Endodermal cell (in vitro differentiated cells): ENCODE measurements at regions not wholly inside any gene's neighbourhood (a gene's known extent, or its start where the extent isn't known, plus 50 kb on each side); places are given as distances from the start of the nearest gene placed in this dataset.

Experiments
- DNase-seq: peaks from one replicate; pipeline ENCODE4 v3.0.0-alpha.2; 2017
- H3K27ac ChIP-seq: 2 replicates; pipeline ENCODE4 v1.5.1; 2013; ENCODE audit warnings: mild to moderate bottlenecking, low read depth, low read length, moderate library complexity
- H3K27me3 ChIP-seq: 2 replicates; pipeline ENCODE4 v1.6.1; 2013; ENCODE audit warnings: mild to moderate bottlenecking, low read length, moderate library complexity; ENCODE audit not compliant: insufficient read depth, control insufficient read depth, poor library complexity, severe bottlenecking
- H3K36me3 ChIP-seq: 2 replicates; pipeline ENCODE4 v1.7.0; 2013; ENCODE audit warnings: mild to moderate bottlenecking, low read length, moderate library complexity; ENCODE audit not compliant: control insufficient read depth, insufficient read depth
- H3K4me1 ChIP-seq: one replicate; pipeline ENCODE4 v1.7.0; 2013; ENCODE audit warnings: low read length; ENCODE audit not compliant: control insufficient read depth, insufficient read depth
- H3K4me3 ChIP-seq: 2 replicates; pipeline ENCODE4 v1.5.1; 2013; ENCODE audit warnings: mild to moderate bottlenecking, low read length, moderate library complexity
- H3K9ac ChIP-seq: 2 replicates; pipeline ENCODE4 v1.6.1; 2013; ENCODE audit warnings: mild to moderate bottlenecking, low read length, moderate library complexity; ENCODE audit not compliant: poor library complexity, severe bottlenecking; ENCODE audit errors: extremely low read depth
- H3K9me3 ChIP-seq: 2 replicates; pipeline ENCODE4 v1.6.1; 2013; ENCODE audit warnings: mild to moderate bottlenecking, low read length, moderate library complexity; ENCODE audit not compliant: control insufficient read depth
- H3K27ac Mint-ChIP-seq: 2 replicates; pipeline ENCODE4 v1.8.0; 2020; ENCODE audit warnings: mixed read lengths
- H3K27me3 Mint-ChIP-seq: 2 replicates; pipeline ENCODE4 v1.8.0; 2021; ENCODE audit warnings: mild to moderate bottlenecking, mixed read lengths; ENCODE audit not compliant: insufficient read depth
- H3K36me3 Mint-ChIP-seq: 2 replicates; pipeline ENCODE4 v1.8.0; 2020; ENCODE audit warnings: low read depth, mixed read lengths
- H3K4me1 Mint-ChIP-seq: 2 replicates; pipeline ENCODE4 v1.8.0; 2020; ENCODE audit warnings: mixed read lengths
- H3K4me3 Mint-ChIP-seq: 2 replicates; pipeline ENCODE4 v1.8.0; 2020; ENCODE audit warnings: mild to moderate bottlenecking, moderate library complexity, mixed read lengths
- H3K9me3 Mint-ChIP-seq: 2 replicates; pipeline ENCODE4 v1.8.0; 2020; ENCODE audit warnings: mild to moderate bottlenecking, mixed read lengths
- WGBS, 2 experiments: methylation state at CpG; one replicate each; pipeline versions ENCODE4 v1.1.5 to v1.1.7; 2013; ENCODE audit warnings: missing lambda C conversion rate in 2 of 2, mixed read lengths in 1 of 2; ENCODE audit not compliant: insufficient coverage in 1 of 2, insufficient read length in 1 of 2; 5-methylcytosine and 5-hydroxymethylcytosine counted together
- TF ChIP-seq, protein P1 (sequence below): fragments of 200-600 bp; sonication (generic); conservative IDR thresholded peaks from 2 replicates; pipeline ENCODE4 v1.5.0; 2021; ENCODE audit warnings: antibody characterized with exemption, mild to moderate bottlenecking

DNA sequence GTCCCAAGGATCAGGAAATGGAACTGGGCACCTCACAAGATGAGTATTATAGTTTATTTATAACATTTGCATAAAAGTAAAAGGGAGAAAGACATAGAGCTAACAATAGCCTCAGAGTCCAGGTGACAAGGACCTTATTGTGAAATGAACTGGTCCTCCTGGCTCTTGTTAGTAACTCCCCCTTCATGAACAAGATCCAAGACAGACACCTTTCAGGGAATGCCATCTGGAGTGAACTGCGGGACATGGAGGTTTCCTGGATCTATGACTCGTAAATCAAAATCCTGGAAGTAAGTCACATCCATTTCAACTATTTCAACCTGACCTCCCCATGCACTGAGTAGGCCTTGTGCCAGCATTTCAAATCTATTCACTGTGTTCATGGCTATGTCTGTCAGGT is 129.5 kb upstream of the GAS1 start:
- Mint-ChIP-seq H3K27me3 (no peaks in the 10 kb centered on the region), H3K4me1 (no peaks in the 10 kb centered on the region), H3K36me3 (no peaks in the 10 kb centered on the region), H3K9me3 (peaks cover 20% of the 10 kb centered on the region), H3K27ac (no peak overlapping the region), H3K4me3 (no peak overlapping the region)
- TF ChIP-seq, protein P1, sequence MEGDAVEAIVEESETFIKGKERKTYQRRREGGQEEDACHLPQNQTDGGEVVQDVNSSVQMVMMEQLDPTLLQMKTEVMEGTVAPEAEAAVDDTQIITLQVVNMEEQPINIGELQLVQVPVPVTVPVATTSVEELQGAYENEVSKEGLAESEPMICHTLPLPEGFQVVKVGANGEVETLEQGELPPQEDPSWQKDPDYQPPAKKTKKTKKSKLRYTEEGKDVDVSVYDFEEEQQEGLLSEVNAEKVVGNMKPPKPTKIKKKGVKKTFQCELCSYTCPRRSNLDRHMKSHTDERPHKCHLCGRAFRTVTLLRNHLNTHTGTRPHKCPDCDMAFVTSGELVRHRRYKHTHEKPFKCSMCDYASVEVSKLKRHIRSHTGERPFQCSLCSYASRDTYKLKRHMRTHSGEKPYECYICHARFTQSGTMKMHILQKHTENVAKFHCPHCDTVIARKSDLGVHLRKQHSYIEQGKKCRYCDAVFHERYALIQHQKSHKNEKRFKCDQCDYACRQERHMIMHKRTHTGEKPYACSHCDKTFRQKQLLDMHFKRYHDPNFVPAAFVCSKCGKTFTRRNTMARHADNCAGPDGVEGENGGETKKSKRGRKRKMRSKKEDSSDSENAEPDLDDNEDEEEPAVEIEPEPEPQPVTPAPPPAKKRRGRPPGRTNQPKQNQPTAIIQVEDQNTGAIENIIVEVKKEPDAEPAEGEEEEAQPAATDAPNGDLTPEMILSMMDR: no peak
- Histone ChIP-seq H3K9me3 (peaks cover 8% of the 10 kb centered on the region), H3K27me3 (no peaks in the 10 kb centered on the region), H3K36me3 (no peaks in the 10 kb centered on the region), H3K4me3 (no peak overlapping the region), H3K9ac (no peak overlapping the region), H3K4me1 (no peaks in the 10 kb centered on the region), H3K27ac (no peak overlapping the region)
- DNase-seq: no peak
- 95% methylated on average over 2 of the region's 2 CpGs; no CpG with 5 or more reads in 1 of the 2 experiments for WGBS, 2 experiments

DNA sequence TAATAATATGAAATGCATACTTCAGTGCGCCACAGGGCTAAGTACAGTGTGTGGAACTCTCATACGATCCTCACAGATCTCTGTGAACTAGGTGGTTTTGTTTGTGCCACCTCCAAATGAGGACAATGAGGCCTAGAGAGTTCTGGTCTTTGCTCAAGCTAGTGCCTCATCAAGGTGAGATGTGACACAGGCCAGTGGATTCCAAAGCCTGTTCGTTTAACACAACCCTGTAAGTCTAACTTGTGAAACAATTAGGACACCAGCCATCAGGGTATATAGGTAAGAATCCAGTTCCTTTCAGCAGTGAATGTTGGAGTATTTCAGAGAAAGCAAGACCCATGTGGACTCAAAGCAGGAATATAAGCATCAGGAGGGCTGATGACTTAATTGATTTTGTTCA is 130.7 kb upstream of the GAS1 start:
- no peak overlapping the region for H3K4me3 ChIP-seq
- Mint-ChIP-seq H3K36me3 (no peaks in the 10 kb centered on the region), H3K4me1 (no peaks in the 10 kb centered on the region), H3K27me3 (no peaks in the 10 kb centered on the region), H3K27ac (no peak overlapping the region), H3K9me3 (peaks cover 20% of the 10 kb centered on the region), H3K4me3 (no peak overlapping the region)
- H3K27me3 ChIP-seq: no peaks in the 10 kb centered on the region
- no peaks in the 10 kb centered on the region for H3K36me3 ChIP-seq
- no peaks in the 10 kb centered on the region for H3K4me1 ChIP-seq
- WGBS, 2 experiments: 89 to 90% methylated on average over 3 of the region's 3 CpGs
- TF ChIP-seq, protein P1: no peak
- H3K27ac ChIP-seq: no peak overlapping the region
- H3K9ac ChIP-seq: no peak overlapping the region
- no peak for DNase-seq
- H3K9me3 ChIP-seq: peaks cover 8% of the 10 kb centered on the region

DNA sequence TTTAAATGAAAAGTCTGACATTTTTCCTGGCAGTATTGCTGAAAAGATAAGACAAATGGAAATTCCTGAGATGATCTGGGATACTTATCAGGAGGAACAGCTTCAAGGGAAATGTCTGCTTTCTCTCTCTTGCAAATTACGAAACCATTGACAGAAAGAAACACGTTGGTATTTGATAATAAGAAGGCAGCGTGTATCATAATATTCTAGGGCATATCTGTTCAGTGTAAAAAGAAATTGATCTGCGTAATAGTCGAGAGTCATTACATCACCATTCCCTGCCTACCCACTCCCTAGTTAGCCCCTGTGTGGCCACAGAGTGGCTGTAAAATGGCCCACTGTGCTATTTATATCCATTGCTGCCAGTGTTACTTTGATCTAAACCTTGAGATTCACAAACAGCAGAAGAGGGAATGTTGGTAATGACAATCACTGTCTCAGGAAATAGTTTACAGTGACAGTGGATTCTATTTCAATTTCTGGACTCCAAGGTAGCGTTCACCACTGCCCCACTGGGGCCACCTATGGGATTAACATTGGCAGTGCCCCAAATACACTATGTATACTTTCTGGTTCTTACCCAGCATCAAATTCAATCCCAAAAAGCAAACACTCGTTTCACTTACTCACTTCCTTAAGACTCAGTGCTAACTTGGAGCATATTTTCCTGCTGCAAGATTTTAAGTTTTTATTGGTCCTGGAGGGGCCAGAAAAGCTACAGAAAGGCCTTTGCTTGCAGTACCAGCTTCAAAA is 133.4 kb upstream of the GAS1 start:
- no peak overlapping the region for H3K27ac ChIP-seq
- DNase-seq: no peak

More for the DNA sequence above, 133.4 kb upstream of the GAS1 start:
- 92% methylated on average over 7 of the region's 7 CpGs; no CpG with 5 or more reads in 1 of the 2 experiments for WGBS, 2 experiments
- Histone ChIP-seq H3K9ac (no peak overlapping the region), H3K36me3 (no peaks in the 10 kb centered on the region), H3K27me3 (no peaks in the 10 kb centered on the region), H3K4me1 (no peaks in the 10 kb centered on the region), H3K9me3 (peaks cover 8% of the 10 kb centered on the region), H3K4me3 (no peak overlapping the region)
- Mint-ChIP-seq H3K27me3 (no peaks in the 10 kb centered on the region), H3K4me1 (no peaks in the 10 kb centered on the region), H3K27ac (no peak overlapping the region), H3K36me3 (no peaks in the 10 kb centered on the region), H3K9me3 (peaks cover 20% of the 10 kb centered on the region), H3K4me3 (no peak overlapping the region)
- TF ChIP-seq, protein P1: peak; percentile 55
